ENCODE measurements at regions not wholly inside any gene's neighbourhood (a gene's known extent, or its start where the extent isn't known, plus 50 kb on each side); places are given as distances from the start of the nearest gene placed in this dataset.

DNA sequence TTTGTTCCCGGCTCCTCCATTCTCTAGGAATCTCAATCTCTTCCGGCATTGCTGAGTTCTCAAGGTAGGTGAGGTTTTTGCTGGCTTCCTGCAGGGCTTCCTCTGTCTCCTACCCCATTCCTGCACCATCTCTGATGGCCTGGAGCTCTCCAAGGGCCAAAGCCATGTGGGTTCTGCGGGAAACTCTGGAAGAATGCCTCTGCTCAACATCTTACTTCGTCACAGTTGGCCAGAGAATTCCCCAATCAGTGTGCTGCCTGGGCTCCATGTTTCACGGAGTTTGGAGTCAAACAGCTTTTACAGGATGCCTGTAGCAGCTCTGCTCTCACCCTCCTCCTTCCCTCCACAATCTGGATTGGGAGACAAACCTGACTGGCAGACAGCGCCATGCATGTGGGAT lies 253.9 kb upstream of the HES1 start:
- TF ChIP-seq, protein P1, sequence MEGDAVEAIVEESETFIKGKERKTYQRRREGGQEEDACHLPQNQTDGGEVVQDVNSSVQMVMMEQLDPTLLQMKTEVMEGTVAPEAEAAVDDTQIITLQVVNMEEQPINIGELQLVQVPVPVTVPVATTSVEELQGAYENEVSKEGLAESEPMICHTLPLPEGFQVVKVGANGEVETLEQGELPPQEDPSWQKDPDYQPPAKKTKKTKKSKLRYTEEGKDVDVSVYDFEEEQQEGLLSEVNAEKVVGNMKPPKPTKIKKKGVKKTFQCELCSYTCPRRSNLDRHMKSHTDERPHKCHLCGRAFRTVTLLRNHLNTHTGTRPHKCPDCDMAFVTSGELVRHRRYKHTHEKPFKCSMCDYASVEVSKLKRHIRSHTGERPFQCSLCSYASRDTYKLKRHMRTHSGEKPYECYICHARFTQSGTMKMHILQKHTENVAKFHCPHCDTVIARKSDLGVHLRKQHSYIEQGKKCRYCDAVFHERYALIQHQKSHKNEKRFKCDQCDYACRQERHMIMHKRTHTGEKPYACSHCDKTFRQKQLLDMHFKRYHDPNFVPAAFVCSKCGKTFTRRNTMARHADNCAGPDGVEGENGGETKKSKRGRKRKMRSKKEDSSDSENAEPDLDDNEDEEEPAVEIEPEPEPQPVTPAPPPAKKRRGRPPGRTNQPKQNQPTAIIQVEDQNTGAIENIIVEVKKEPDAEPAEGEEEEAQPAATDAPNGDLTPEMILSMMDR (IDR thresholded peaks at IDR 0.05; ENCODE audit: control insufficient read depth, insufficient read depth, low read depth, low read length, missing control alignments): no peak
- DNase-seq (ENCODE audit: low read depth): no peak
- H3K4me3 ChIP-seq (ENCODE audit: control insufficient read depth, low read depth, low read length): no peak overlapping the region

DNA sequence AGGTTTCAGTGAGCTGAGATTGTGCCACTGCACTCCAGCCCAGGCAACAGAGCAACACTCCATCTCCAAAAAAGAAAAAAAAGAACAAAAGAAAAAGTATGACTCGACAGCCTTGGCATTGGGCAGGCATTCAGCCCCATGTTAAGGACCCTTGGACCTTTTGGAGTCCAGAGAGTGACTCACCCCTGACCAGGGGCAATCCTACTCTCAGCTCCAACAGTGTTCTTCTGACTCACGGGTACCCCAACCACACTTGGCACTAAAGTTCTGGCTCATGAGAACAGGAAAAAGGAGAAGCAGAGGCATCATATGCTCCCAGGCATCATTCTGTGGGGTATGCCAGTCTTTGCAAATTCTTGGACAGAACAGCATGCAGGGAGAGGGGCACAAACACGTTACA lies 252.4 kb upstream of the HES1 start:
- TF ChIP-seq, protein P1 (IDR thresholded peaks at IDR 0.05; ENCODE audit: control insufficient read depth, insufficient read depth, low read depth, low read length, missing control alignments): no peak
- no peak overlapping the region for H3K4me3 ChIP-seq (ENCODE audit: control insufficient read depth, low read depth, low read length)
- DNase-seq (ENCODE audit: low read depth): no peak

DNA sequence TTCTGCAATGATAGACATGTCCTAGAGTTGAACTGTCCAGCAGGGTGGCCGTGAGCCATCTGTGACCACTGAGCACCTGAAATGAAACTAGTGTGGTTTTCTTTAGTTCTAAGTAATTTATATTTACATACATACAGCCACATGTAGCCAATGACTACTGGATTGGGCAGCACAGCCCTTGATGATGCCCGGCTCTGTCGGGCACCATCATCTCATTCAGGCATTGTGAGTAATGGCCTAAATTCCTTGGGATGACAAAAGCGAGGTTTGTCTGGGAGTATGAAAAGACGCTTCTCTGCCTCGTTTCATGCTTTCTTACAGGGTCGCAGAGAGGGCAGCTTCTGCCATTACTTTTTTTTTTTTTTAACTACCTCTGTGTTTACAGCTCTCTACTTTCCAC lies 251.9 kb upstream of the HES1 start:
- DNase-seq (ENCODE audit: low read depth): no peak
- TF ChIP-seq, protein P1 (IDR thresholded peaks at IDR 0.05; ENCODE audit: control insufficient read depth, insufficient read depth, low read depth, low read length, missing control alignments): no peak
- no peak overlapping the region for H3K4me3 ChIP-seq (ENCODE audit: control insufficient read depth, low read depth, low read length)

DNA sequence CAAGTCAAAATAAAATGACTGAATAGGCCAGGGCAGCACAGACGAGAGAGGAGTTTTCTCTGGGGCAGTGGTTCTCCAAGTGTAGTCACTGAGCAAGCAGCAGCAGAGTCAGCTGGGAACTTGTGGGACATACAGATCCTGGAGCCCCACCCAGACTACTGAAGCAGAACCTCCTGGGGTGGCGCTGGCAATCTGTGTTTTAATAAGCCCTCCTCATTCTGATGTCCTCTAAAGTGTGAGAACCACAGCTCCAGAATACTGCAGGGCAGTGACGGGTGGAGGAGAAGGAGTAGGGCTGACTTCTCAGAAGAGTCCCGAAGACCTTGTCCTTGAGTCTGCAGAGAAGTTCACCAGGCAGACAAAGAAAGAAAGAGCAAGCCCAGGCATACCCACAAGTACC lies 251.3 kb upstream of the HES1 start:
- TF ChIP-seq, protein P1 (IDR thresholded peaks at IDR 0.05; ENCODE audit: control insufficient read depth, insufficient read depth, low read depth, low read length, missing control alignments): no peak
- H3K4me3 ChIP-seq (ENCODE audit: control insufficient read depth, low read depth, low read length): no peak overlapping the region
- DNase-seq (ENCODE audit: low read depth): no peak

DNA sequence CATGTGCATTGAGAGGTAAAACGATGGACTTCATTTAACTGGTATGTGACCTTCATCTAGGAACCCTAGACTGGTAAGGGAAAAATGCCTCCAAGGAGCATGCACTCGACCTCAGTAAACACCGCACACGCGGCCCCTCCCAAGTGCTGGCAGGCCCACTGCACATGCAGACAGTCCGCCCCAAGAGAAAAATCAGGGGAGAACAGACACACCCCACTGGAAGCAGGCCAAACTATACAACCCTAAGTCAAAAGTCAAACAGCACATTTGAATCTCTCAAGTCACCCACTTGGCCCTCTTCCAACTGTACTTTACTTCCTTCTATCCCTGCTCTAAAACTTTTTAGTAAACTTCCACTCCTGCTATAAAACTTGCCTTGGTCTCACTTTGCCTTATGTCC lies 250.1 kb upstream of the HES1 start:
- H3K4me3 ChIP-seq (ENCODE audit: control insufficient read depth, low read depth, low read length): no peak overlapping the region
- no peak for DNase-seq (ENCODE audit: low read depth)
- TF ChIP-seq, protein P1 (IDR thresholded peaks at IDR 0.05; ENCODE audit: control insufficient read depth, insufficient read depth, low read depth, low read length, missing control alignments): no peak

DNA sequence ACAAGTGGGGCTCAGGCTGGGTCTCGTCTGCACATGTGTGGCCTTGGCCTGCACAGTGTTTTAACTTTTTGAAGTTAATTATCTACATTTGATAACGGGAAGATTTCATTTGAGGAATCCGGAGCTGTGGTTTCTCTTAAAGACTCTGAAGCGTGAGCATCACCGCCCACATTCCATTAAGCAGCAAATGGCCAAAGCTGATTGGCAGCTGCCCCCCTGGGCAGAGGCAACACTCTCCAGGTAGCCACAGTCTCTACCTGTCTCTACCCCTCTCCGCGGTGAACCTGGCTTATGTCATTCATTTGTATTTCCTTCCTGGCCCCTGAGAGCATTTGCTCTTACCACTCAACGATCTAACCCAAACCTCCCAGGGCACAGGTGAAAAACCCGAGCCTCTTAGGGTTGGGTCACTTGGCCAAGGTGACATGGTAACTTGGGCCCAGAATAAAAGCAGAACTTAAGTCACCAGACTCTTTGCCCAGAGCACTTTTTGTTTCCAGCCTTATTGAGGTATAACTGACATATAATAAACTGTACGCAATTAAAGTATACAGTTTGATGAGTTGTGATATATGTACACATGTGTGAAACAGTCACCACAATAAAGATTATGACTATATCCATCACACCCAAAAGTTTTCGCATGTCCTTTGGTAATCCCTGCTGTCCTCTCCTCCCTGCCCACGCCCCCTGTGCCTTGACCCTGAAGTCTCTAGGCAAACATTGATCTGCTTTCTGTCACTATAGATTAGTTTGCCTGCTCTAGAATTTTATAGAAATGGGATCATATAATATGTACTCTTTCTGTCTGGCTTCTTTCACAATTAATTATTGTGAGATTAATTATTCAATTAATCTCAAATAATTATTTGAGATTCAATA lies 245.7 kb upstream of the HES1 start:
- TF ChIP-seq, protein P1 (IDR thresholded peaks at IDR 0.05; ENCODE audit: control insufficient read depth, insufficient read depth, low read depth, low read length, missing control alignments): no peak
- no peak for DNase-seq (ENCODE audit: low read depth)

More for the DNA sequence above, 245.7 kb upstream of the HES1 start:
- no peak overlapping the region for H3K4me3 ChIP-seq (ENCODE audit: control insufficient read depth, low read depth, low read length)
